HEK293 (cell line): ENCODE measurements at regions not wholly inside any gene's neighbourhood (a gene's known extent, or its start where the extent isn't known, plus 50 kb on each side); places are given as distances from the start of the nearest gene placed in this dataset.

Experiments
- CTCF ChIP-seq: fragments of 450-650 bp; formaldehyde crosslinking; IDR thresholded peaks from 2 replicates; pipeline ENCODE4 v1.5.1; 2016; ENCODE audit warnings: missing biosample characterization, missing genetic modification characterization
- INSM2 ChIP-seq: fragments of 450-650 bp; formaldehyde crosslinking; IDR thresholded peaks from 2 replicates; pipeline ENCODE4 v1.5.1; 2016; ENCODE audit warnings: missing biosample characterization, missing genetic modification characterization
- PATZ1 ChIP-seq: fragments of 450-650 bp; formaldehyde crosslinking; IDR thresholded peaks from 2 replicates; pipeline ENCODE4 v1.5.1; 2016; ENCODE audit warnings: missing biosample characterization, missing genetic modification characterization
- TRIM28 ChIP-seq: IDR thresholded peaks from 2 replicates; pipeline ENCODE4 v1.6.1; 2011; ENCODE audit warnings: low read length, control low read depth, borderline replicate concordance
- TSHZ1 ChIP-seq: fragments of 450-650 bp; formaldehyde crosslinking; IDR thresholded peaks from 2 replicates; pipeline ENCODE4 v1.5.1; 2016; ENCODE audit warnings: missing biosample characterization, missing genetic modification characterization, borderline replicate concordance
- ZBTB8A ChIP-seq: fragments of 450-650 bp; formaldehyde crosslinking; IDR thresholded peaks from 2 replicates; pipeline ENCODE4 v1.5.1; 2016; ENCODE audit warnings: missing biosample characterization, missing genetic modification characterization
- ZEB2 ChIP-seq: fragments of 450-650 bp; formaldehyde crosslinking; IDR thresholded peaks from 2 replicates; pipeline ENCODE4 v1.5.1; 2016; ENCODE audit warnings: missing biosample characterization, missing genetic modification characterization
- ZFHX2 ChIP-seq: fragments of 450-650 bp; formaldehyde crosslinking; conservative IDR thresholded peaks from 2 replicates; pipeline ENCODE4 v1.5.1; 2016; ENCODE audit warnings: missing biosample characterization, missing genetic modification characterization
- ZNF121 ChIP-seq: fragments of 450-650 bp; formaldehyde crosslinking; IDR thresholded peaks from 2 replicates; pipeline ENCODE4 v1.5.1; 2016; ENCODE audit warnings: missing biosample characterization, missing genetic modification characterization
- ZNF16 ChIP-seq: fragments of 450-650 bp; formaldehyde crosslinking; IDR thresholded peaks from 2 replicates; pipeline ENCODE4 v1.5.1; 2016; ENCODE audit warnings: low read depth, missing biosample characterization, missing genetic modification characterization
- ZNF18 ChIP-seq: fragments of 450-650 bp; formaldehyde crosslinking; IDR thresholded peaks from 2 replicates; pipeline ENCODE4 v1.5.1; 2016; ENCODE audit warnings: missing biosample characterization, missing genetic modification characterization
- ZNF311 ChIP-seq: fragments of 450-650 bp; formaldehyde crosslinking; IDR thresholded peaks from 2 replicates; pipeline ENCODE4 v1.5.1; 2017; ENCODE audit warnings: missing biosample characterization, missing genetic modification characterization, borderline replicate concordance
- ZNF335 ChIP-seq: fragments of 450-650 bp; formaldehyde crosslinking; conservative IDR thresholded peaks from 2 replicates; pipeline ENCODE4 v1.5.1; 2016; ENCODE audit warnings: missing biosample characterization, missing genetic modification characterization
- ZNF596 ChIP-seq: fragments of 450-650 bp; IDR thresholded peaks from 2 replicates; pipeline ENCODE4 v1.5.0; 2018; ENCODE audit warnings: missing biosample characterization, mild to moderate bottlenecking, missing genetic modification characterization, moderate library complexity
- ZNF624 ChIP-seq: fragments of 450-650 bp; formaldehyde crosslinking; IDR thresholded peaks from 2 replicates; pipeline ENCODE4 v1.5.1; 2017; ENCODE audit warnings: missing biosample characterization, missing genetic modification characterization
- ZNF629 ChIP-seq: fragments of 450-650 bp; formaldehyde crosslinking; IDR thresholded peaks from 2 replicates; pipeline ENCODE4 v1.5.1; 2017; ENCODE audit warnings: missing biosample characterization, missing genetic modification characterization
- ZNF843 ChIP-seq: fragments of 450-650 bp; formaldehyde crosslinking; IDR thresholded peaks from 2 replicates; pipeline ENCODE4 v1.5.1; 2016; ENCODE audit warnings: missing biosample characterization, missing genetic modification characterization
- TF ChIP-seq, protein P1 (sequence below): fragments of 450-650 bp; formaldehyde crosslinking; IDR thresholded peaks from 2 replicates; pipeline ENCODE4 v1.5.1; 2016; ENCODE audit warnings: missing biosample characterization, missing genetic modification characterization
- TF ChIP-seq, protein P2 (sequence below): fragments of 450-650 bp; formaldehyde crosslinking; conservative IDR thresholded peaks from 2 replicates; pipeline ENCODE4 v1.5.1; 2016; ENCODE audit warnings: low read depth, missing biosample characterization, missing genetic modification characterization

GRCh38 chr6:156686301-156686994 lies 90.7 kb upstream of the ARID1B start (continued):
- TF ChIP-seq, protein P1, sequence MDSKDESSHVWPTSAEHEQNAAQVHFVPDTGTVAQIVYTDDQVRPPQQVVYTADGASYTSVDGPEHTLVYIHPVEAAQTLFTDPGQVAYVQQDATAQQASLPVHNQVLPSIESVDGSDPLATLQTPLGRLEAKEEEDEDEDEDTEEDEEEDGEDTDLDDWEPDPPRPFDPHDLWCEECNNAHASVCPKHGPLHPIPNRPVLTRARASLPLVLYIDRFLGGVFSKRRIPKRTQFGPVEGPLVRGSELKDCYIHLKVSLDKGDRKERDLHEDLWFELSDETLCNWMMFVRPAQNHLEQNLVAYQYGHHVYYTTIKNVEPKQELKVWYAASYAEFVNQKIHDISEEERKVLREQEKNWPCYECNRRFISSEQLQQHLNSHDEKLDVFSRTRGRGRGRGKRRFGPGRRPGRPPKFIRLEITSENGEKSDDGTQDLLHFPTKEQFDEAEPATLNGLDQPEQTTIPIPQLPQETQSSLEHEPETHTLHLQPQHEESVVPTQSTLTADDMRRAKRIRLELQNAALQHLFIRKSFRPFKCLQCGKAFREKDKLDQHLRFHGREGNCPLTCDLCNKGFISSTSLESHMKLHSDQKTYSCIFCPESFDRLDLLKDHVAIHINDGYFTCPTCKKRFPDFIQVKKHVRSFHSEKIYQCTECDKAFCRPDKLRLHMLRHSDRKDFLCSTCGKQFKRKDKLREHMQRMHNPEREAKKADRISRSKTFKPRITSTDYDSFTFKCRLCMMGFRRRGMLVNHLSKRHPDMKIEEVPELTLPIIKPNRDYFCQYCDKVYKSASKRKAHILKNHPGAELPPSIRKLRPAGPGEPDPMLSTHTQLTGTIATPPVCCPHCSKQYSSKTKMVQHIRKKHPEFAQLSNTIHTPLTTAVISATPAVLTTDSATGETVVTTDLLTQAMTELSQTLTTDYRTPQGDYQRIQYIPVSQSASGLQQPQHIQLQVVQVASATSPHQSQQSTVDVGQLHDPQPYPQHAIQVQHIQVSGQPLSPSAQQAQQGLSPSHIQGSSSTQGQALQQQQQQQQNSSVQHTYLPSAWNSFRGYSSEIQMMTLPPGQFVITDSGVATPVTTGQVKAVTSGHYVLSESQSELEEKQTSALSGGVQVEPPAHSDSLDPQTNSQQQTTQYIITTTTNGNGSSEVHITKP (tag by site-specific recombination): peak; percentile 88
- TF ChIP-seq ZFHX2 (tag by site-specific recombination): no peak
- TF ChIP-seq PATZ1 (tag by site-specific recombination): peak; percentile 70
- TF ChIP-seq ZNF335 (tag by site-specific recombination): peak; percentile 76
- no peak for TF ChIP-seq ZBTB8A (tag by site-specific recombination)
- no peak for TF ChIP-seq INSM2
- no peak for TF ChIP-seq ZNF624 (tag by site-specific recombination)
- TF ChIP-seq, protein P2, sequence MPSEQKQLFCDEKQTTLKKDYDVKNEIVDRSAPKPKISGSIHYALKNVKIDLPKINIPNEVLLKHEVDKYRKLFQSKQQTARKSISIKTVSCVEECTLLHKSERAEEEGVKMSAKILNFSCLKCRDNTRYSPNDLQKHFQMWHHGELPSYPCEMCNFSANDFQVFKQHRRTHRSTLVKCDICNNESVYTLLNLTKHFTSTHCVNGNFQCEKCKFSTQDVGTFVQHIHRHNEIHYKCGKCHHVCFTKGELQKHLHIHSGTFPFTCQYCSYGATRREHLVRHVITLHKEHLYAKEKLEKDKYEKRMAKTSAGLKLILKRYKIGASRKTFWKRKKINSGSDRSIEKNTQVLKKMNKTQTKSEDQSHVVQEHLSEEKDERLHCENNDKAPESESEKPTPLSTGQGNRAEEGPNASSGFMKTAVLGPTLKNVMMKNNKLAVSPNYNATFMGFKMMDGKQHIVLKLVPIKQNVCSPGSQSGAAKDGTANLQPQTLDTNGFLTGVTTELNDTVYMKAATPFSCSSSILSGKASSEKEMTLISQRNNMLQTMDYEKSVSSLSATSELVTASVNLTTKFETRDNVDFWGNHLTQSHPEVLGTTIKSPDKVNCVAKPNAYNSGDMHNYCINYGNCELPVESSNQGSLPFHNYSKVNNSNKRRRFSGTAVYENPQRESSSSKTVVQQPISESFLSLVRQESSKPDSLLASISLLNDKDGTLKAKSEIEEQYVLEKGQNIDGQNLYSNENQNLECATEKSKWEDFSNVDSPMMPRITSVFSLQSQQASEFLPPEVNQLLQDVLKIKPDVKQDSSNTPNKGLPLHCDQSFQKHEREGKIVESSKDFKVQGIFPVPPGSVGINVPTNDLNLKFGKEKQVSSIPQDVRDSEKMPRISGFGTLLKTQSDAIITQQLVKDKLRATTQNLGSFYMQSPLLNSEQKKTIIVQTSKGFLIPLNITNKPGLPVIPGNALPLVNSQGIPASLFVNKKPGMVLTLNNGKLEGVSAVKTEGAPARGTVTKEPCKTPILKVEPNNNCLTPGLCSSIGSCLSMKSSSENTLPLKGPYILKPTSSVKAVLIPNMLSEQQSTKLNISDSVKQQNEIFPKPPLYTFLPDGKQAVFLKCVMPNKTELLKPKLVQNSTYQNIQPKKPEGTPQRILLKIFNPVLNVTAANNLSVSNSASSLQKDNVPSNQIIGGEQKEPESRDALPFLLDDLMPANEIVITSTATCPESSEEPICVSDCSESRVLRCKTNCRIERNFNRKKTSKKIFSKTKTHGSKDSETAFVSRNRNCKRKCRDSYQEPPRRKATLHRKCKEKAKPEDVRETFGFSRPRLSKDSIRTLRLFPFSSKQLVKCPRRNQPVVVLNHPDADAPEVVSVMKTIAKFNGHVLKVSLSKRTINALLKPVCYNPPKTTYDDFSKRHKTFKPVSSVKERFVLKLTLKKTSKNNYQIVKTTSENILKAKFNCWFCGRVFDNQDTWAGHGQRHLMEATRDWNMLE (tag by site-specific recombination): no peak
- no peak for TF ChIP-seq TRIM28
- TF ChIP-seq ZNF16 (tag by site-specific recombination): no peak
- TF ChIP-seq ZNF843 (tag by site-specific recombination): no peak
- no peak for TF ChIP-seq ZNF121 (tag by site-specific recombination)
- no peak for TF ChIP-seq ZNF311
- TF ChIP-seq TSHZ1: no peak
- TF ChIP-seq CTCF (tag by site-specific recombination): peak; percentile 74
- TF ChIP-seq ZNF18 (tag by site-specific recombination): 0 out of 2 replicates have a peak, but pooled peaks have one; percentile 5
- TF ChIP-seq ZNF629: peak; percentile 77
- 0 out of 2 replicates have a peak, but pooled peaks have one; percentile 29 for TF ChIP-seq ZEB2 (tag by site-specific recombination)
- peak; percentile 28; the same call in 1 of the 2 replicates for TF ChIP-seq ZNF596
